DMS153 treated with DMSO at 0.1 percent for 48 hours (cell line): ENCODE measurements at regions not wholly inside any gene's neighbourhood (a gene's known extent, or its start where the extent isn't known, plus 50 kb on each side); places are given as distances from the start of the nearest gene placed in this dataset.
A peak's percentile ranks its signal among the peaks of the same experiment; 100 is the strongest.

Source experiments
- DNase-seq: peaks from one replicate; lab custom pipeline; 2025; ENCODE audit not compliant: unreplicated experiment; lab: John Stamatoyannopoulos, UW

GRCh38 chr14:22418631-22419030 is 170.4 kb downstream of the DAD1 start:
- no peak for DNase-seq

GRCh38 chr14:22417914-22418313 is 171.1 kb downstream of the DAD1 start:
- no peak for DNase-seq

- no peak for DNase-seq
Measured at GRCh38 chr14:22416193-22416592, 172.8 kb downstream of the DAD1 start.

- no peak for DNase-seq
Measured at GRCh38 chr14:22415605-22415959, 173.4 kb downstream of the DAD1 start.

- DNase-seq = no peak
Measured at GRCh38 chr14:22414876-22415604, 174.0 kb downstream of the DAD1 start.

GRCh38 chr14:22412926-22413411 is 176.1 kb downstream of the DAD1 start:
- no peak for DNase-seq

- DNase-seq = no peak
Measured at GRCh38 chr14:22411398-22412055, 177.5 kb downstream of the DAD1 start.

- no peak for DNase-seq
Measured at GRCh38 chr14:22410497-22410896, 178.5 kb downstream of the DAD1 start.

GRCh38 chr14:22409006-22409405 is 180.0 kb downstream of the DAD1 start:
- DNase-seq = no peak

GRCh38 chr14:22408547-22408946 is 180.5 kb downstream of the DAD1 start:
- no peak for DNase-seq

- DNase-seq = no peak
Measured at GRCh38 chr14:22407033-22407432, 182.0 kb downstream of the DAD1 start.

- DNase-seq = no peak
Measured at GRCh38 chr14:22405201-22405600, 183.8 kb downstream of the DAD1 start.

GRCh38 chr14:22403296-22403695 is 185.7 kb downstream of the DAD1 start:
- no peak for DNase-seq

GRCh38 chr14:22400655-22401259 is 188.3 kb downstream of the DAD1 start:
- no peak for DNase-seq

GRCh38 chr14:22399776-22400175 is 189.2 kb downstream of the DAD1 start:
- no peak for DNase-seq

- no peak for DNase-seq
Measured at GRCh38 chr14:22397221-22397737, 191.7 kb downstream of the DAD1 start.

GRCh38 chr14:22395803-22396202 is 193.2 kb downstream of the DAD1 start:
- DNase-seq = no peak

- DNase-seq = no peak
Measured at GRCh38 chr14:22394616-22395015, 194.4 kb downstream of the DAD1 start.

- DNase-seq = no peak
Measured at GRCh38 chr14:22393796-22394195, 195.2 kb downstream of the DAD1 start.

- DNase-seq = peak; percentile 16
Measured at GRCh38 chr14:22391908-22392565, 197.0 kb downstream of the DAD1 start.

GRCh38 chr14:22390824-22391461 is 198.1 kb downstream of the DAD1 start:
- DNase-seq = no peak
